Skeletal muscle tissue (tissue), 3 donors: ENCODE measurements at regions not wholly inside any gene's neighbourhood (a gene's known extent, or its start where the extent isn't known, plus 50 kb on each side); places are given as distances from the start of the nearest gene placed in this dataset.

ENCODE experiments used
- H3K27ac ChIP-seq: one replicate; pipeline ENCODE4 v1.7.0; 2013; ENCODE audit warnings: mild to moderate bottlenecking, low read depth, low read length, inconsistent platforms
- H3K27me3 ChIP-seq, 3 donors: one replicate each; pipeline ENCODE4 v1.7.0; 2013; ENCODE audit warnings: low read length in 3 of 3; ENCODE audit not compliant: control insufficient read depth in 3 of 3, insufficient read depth in 3 of 3
- H3K36me3 ChIP-seq, 3 donors: one replicate each; pipeline ENCODE4 v1.7.0; 2013; ENCODE audit warnings: low read length in 3 of 3; ENCODE audit not compliant: control insufficient read depth in 3 of 3, insufficient read depth in 3 of 3
- H3K4me1 ChIP-seq, 3 donors: one replicate each; pipeline ENCODE4 v1.7.0; 2013; ENCODE audit warnings: low read length in 3 of 3, mild to moderate bottlenecking in 3 of 3; ENCODE audit not compliant: control insufficient read depth in 3 of 3, insufficient read depth in 3 of 3
- H3K4me3 ChIP-seq, 3 donors: one replicate each; pipeline ENCODE4 v1.7.0; 2013; ENCODE audit warnings: low read length in 3 of 3
- H3K9ac ChIP-seq, 3 donors: one replicate each; pipeline ENCODE4 v1.7.0; 2013; ENCODE audit warnings: low read length in 3 of 3, mild to moderate bottlenecking in 3 of 3, moderate library complexity in 2 of 3, low read depth in 1 of 3
- H3K9me3 ChIP-seq, 3 donors: one replicate each; pipeline ENCODE4 v1.7.0; 2013; ENCODE audit warnings: low read length in 3 of 3; ENCODE audit not compliant: control insufficient read depth in 3 of 3
- donor health status: Osteomylitis.

- Histone ChIP-seq H3K36me3 (no peaks in the 10 kb centered on the region), H3K4me3 (no peak overlapping the region), H3K9me3 (no peaks in the 10 kb centered on the region), H3K4me1 (no peaks in the 10 kb centered on the region), H3K9ac (no peak overlapping the region), H3K27ac (no peak overlapping the region), H3K27me3 (no peaks in the 10 kb centered on the region)
Observed at GRCh38 chr13:68976287-68976686, 1131.3 kb upstream of the ATXN8OS start.

GRCh38 chr13:68970532-68970931 lies 1137.1 kb upstream of the ATXN8OS start:
- Histone ChIP-seq H3K9me3 (no peaks in the 10 kb centered on the region), H3K4me1 (no peaks in the 10 kb centered on the region), H3K27me3 (no peaks in the 10 kb centered on the region), H3K27ac (no peak overlapping the region), H3K36me3 (no peaks in the 10 kb centered on the region), H3K4me3 (no peak overlapping the region), H3K9ac (no peak overlapping the region)

- H3K36me3 ChIP-seq, result no peaks in the 10 kb centered on the region
- no peaks in the 10 kb centered on the region for H3K4me1 ChIP-seq
- no peak overlapping the region for H3K27ac ChIP-seq
- no peak overlapping the region for H3K9ac ChIP-seq
- no peaks in the 10 kb centered on the region for H3K9me3 ChIP-seq
- no peaks in the 10 kb centered on the region for H3K27me3 ChIP-seq
- H3K4me3 ChIP-seq, result no peak overlapping the region
Observed at GRCh38 chr13:68948586-68948985, 1159.0 kb upstream of the ATXN8OS start.

GRCh38 chr13:68944272-68944671 lies 1163.4 kb upstream of the ATXN8OS start:
- H3K27ac ChIP-seq, result no peak overlapping the region
- no peaks in the 10 kb centered on the region for H3K27me3 ChIP-seq
- no peak overlapping the region for H3K9ac ChIP-seq
- H3K4me3 ChIP-seq, result no peak overlapping the region
- H3K9me3 ChIP-seq, result no peaks in the 10 kb centered on the region
- H3K36me3 ChIP-seq, result no peaks in the 10 kb centered on the region
- H3K4me1 ChIP-seq, result no peaks in the 10 kb centered on the region

- H3K9ac ChIP-seq, result no peak overlapping the region
- no peaks in the 10 kb centered on the region for H3K27me3 ChIP-seq
- no peak overlapping the region for H3K4me3 ChIP-seq
- H3K4me1 ChIP-seq, result no peaks in the 10 kb centered on the region
- H3K36me3 ChIP-seq, result no peaks in the 10 kb centered on the region
- H3K9me3 ChIP-seq, result no peaks in the 10 kb centered on the region
- H3K27ac ChIP-seq, result no peak overlapping the region
Observed at GRCh38 chr13:68940049-68940448, 1167.6 kb upstream of the ATXN8OS start.

- Histone ChIP-seq H3K4me3 (no peak overlapping the region), H3K9ac (no peak overlapping the region)
Observed at GRCh38 chr13:68938639-68939038, 1169.0 kb upstream of the ATXN8OS start.

GRCh38 chr13:68929075-68929745 lies 1178.4 kb upstream of the ATXN8OS start:
- Histone ChIP-seq H3K9ac (no peak overlapping the region), H3K27ac (no peak overlapping the region), H3K4me1 (no peaks in the 10 kb centered on the region), H3K36me3 (no peaks in the 10 kb centered on the region), H3K4me3 (no peak overlapping the region), H3K27me3 (no peaks in the 10 kb centered on the region), H3K9me3 (no peaks in the 10 kb centered on the region)

More at GRCh38 chr13:68938639-68939038, 1169.0 kb upstream of the ATXN8OS start:
- Histone ChIP-seq H3K36me3 (no peaks in the 10 kb centered on the region), H3K27me3 (no peaks in the 10 kb centered on the region), H3K4me1 (no peaks in the 10 kb centered on the region), H3K9me3 (no peaks in the 10 kb centered on the region), H3K27ac (no peak overlapping the region)

- Histone ChIP-seq H3K27ac (no peak overlapping the region), H3K36me3 (no peaks in the 10 kb centered on the region), H3K9me3 (no peaks in the 10 kb centered on the region), H3K4me1 (no peaks in the 10 kb centered on the region), H3K9ac (no peak overlapping the region), H3K4me3 (no peak overlapping the region), H3K27me3 (no peaks in the 10 kb centered on the region)
Observed at GRCh38 chr13:68927387-68928026, 1180.1 kb upstream of the ATXN8OS start.

- H3K27ac ChIP-seq, result no peak overlapping the region
- H3K9ac ChIP-seq, result no peak overlapping the region
- H3K4me1 ChIP-seq, result no peaks in the 10 kb centered on the region
- no peaks in the 10 kb centered on the region for H3K9me3 ChIP-seq
- no peaks in the 10 kb centered on the region for H3K36me3 ChIP-seq
- no peaks in the 10 kb centered on the region for H3K27me3 ChIP-seq
- H3K4me3 ChIP-seq, result no peak overlapping the region
Observed at GRCh38 chr13:68923995-68924394, 1183.6 kb upstream of the ATXN8OS start.

- Histone ChIP-seq H3K9me3 (no peaks in the 10 kb centered on the region), H3K36me3 (no peaks in the 10 kb centered on the region), H3K4me1 (no peaks in the 10 kb centered on the region), H3K27me3 (no peaks in the 10 kb centered on the region), H3K9ac (no peak overlapping the region), H3K27ac (no peak overlapping the region), H3K4me3 (no peak overlapping the region)
Observed at GRCh38 chr13:68908879-68909278, 1198.7 kb upstream of the ATXN8OS start.
